ENCODE measurements at regions not wholly inside any gene's neighbourhood (a gene's known extent, or its start where the extent isn't known, plus 50 kb on each side); places are given as distances from the start of the nearest gene placed in this dataset.

GRCh38 chrX:104435249-104435648 lies 130.8 kb upstream of the IL1RAPL2 start:
- no peaks in the 10 kb centered on the region for H3K4me1 ChIP-seq (ENCODE audit: control insufficient read depth in 4 of 4, insufficient read depth in 4 of 4, low read length in 3 of 4)
- peaks cover 0 to 11% (median 0%) of the 10 kb centered on the region in 4 donors for H3K27me3 ChIP-seq (ENCODE audit: control insufficient read depth in 4 of 4, insufficient read depth in 4 of 4, low read length in 3 of 4)
- H3K4me3 ChIP-seq (ENCODE audit: low read depth in 1 of 3, low read length in 3 of 3) = no peak overlapping the region
- no peak overlapping the region for H3K9ac ChIP-seq (ENCODE audit: low read depth in 1 of 2, low read length in 2 of 2)
- H3K27ac ChIP-seq (ENCODE audit: low read depth in 1 of 2, low read length in 2 of 2) = no peak overlapping the region
- no peaks in the 10 kb centered on the region for H3K9me3 ChIP-seq (ENCODE audit: control insufficient read depth in 4 of 4, low read length in 3 of 4)
- DNase-seq (ENCODE audit: low spot score) = no peak
- TF ChIP-seq, protein P1, sequence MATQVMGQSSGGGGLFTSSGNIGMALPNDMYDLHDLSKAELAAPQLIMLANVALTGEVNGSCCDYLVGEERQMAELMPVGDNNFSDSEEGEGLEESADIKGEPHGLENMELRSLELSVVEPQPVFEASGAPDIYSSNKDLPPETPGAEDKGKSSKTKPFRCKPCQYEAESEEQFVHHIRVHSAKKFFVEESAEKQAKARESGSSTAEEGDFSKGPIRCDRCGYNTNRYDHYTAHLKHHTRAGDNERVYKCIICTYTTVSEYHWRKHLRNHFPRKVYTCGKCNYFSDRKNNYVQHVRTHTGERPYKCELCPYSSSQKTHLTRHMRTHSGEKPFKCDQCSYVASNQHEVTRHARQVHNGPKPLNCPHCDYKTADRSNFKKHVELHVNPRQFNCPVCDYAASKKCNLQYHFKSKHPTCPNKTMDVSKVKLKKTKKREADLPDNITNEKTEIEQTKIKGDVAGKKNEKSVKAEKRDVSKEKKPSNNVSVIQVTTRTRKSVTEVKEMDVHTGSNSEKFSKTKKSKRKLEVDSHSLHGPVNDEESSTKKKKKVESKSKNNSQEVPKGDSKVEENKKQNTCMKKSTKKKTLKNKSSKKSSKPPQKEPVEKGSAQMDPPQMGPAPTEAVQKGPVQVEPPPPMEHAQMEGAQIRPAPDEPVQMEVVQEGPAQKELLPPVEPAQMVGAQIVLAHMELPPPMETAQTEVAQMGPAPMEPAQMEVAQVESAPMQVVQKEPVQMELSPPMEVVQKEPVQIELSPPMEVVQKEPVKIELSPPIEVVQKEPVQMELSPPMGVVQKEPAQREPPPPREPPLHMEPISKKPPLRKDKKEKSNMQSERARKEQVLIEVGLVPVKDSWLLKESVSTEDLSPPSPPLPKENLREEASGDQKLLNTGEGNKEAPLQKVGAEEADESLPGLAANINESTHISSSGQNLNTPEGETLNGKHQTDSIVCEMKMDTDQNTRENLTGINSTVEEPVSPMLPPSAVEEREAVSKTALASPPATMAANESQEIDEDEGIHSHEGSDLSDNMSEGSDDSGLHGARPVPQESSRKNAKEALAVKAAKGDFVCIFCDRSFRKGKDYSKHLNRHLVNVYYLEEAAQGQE (IDR thresholded peaks at IDR 0.05) = no peak
- no peak for TF ChIP-seq EGR1 (IDR thresholded peaks at IDR 0.05; ENCODE audit: low read depth in 2 of 2)
- TF ChIP-seq NR2F2 (IDR thresholded peaks at IDR 0.05) = no peak
- TF ChIP-seq SP1 (IDR thresholded peaks at IDR 0.05) = no peak
- TF ChIP-seq, protein P2, sequence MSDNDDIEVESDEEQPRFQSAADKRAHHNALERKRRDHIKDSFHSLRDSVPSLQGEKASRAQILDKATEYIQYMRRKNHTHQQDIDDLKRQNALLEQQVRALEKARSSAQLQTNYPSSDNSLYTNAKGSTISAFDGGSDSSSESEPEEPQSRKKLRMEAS (IDR thresholded peaks at IDR 0.05) = no peak
- TF ChIP-seq YY1 (IDR thresholded peaks at IDR 0.05) = no peak
- TF ChIP-seq, protein P3, sequence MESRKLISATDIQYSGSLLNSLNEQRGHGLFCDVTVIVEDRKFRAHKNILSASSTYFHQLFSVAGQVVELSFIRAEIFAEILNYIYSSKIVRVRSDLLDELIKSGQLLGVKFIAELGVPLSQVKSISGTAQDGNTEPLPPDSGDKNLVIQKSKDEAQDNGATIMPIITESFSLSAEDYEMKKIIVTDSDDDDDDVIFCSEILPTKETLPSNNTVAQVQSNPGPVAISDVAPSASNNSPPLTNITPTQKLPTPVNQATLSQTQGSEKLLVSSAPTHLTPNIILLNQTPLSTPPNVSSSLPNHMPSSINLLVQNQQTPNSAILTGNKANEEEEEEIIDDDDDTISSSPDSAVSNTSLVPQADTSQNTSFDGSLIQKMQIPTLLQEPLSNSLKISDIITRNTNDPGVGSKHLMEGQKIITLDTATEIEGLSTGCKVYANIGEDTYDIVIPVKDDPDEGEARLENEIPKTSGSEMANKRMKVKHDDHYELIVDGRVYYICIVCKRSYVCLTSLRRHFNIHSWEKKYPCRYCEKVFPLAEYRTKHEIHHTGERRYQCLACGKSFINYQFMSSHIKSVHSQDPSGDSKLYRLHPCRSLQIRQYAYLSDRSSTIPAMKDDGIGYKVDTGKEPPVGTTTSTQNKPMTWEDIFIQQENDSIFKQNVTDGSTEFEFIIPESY (IDR thresholded peaks at IDR 0.05) = no peak
- no peak for TF ChIP-seq HNF4A (conservative IDR thresholded peaks at IDR 0.05)
- WGBS = 57% methylated on average over 7 of the region's 7 CpGs
- H3K36me3 ChIP-seq (ENCODE audit: control insufficient read depth in 4 of 4, insufficient read depth in 3 of 4, low read depth in 1 of 4, low read length in 3 of 4) = no peaks in the 10 kb centered on the region

DNA sequence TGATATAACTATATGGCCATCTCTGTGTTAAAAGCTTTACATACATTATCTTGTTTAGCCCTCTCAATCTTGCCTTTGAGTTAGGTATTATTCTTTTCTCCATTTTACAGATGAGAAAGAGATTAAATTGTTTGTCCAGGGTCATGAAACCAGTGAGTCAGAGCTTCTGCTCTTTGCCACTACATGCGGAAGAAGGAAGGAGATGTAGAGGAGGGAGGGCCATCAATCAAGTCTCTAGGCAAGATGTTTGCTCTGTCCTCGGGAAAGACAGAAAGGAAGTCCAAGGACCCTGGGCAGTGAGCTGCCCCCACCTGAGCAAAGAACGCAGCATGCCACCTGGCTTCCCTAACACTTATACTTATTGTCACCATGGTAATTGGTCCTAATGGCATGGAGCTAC lies 133.7 kb upstream of the IL1RAPL2 start:
- H3K36me3 ChIP-seq (ENCODE audit: control insufficient read depth in 4 of 4, insufficient read depth in 3 of 4, low read depth in 1 of 4, low read length in 3 of 4) = no peaks in the 10 kb centered on the region
- no peaks in the 10 kb centered on the region for H3K9me3 ChIP-seq (ENCODE audit: control insufficient read depth in 4 of 4, low read length in 3 of 4)
- H3K27ac ChIP-seq (ENCODE audit: low read depth in 1 of 2, low read length in 2 of 2) = no peak overlapping the region
- H3K4me3 ChIP-seq (ENCODE audit: low read depth in 1 of 3, low read length in 3 of 3) = no peak overlapping the region
- DNase-seq (ENCODE audit: low spot score) = no peak
- WGBS = 52% methylated on average over 3 of the region's 3 CpGs
- peaks cover 0 to 13% (median 0%) of the 10 kb centered on the region in 4 donors for H3K27me3 ChIP-seq (ENCODE audit: control insufficient read depth in 4 of 4, insufficient read depth in 4 of 4, low read length in 3 of 4)
- TF ChIP-seq SP1 (IDR thresholded peaks at IDR 0.05) (no peak), NR2F2 (IDR thresholded peaks at IDR 0.05) (no peak), HNF4G (IDR thresholded peaks at IDR 0.05) (no peak), TAF1 (conservative IDR thresholded peaks at IDR 0.05) (no peak), HNF4A (conservative IDR thresholded peaks at IDR 0.05) (no peak), GABPA (IDR thresholded peaks at IDR 0.05 in 1 of 2, conservative IDR thresholded peaks at IDR 0.05 in 1 of 2) (no peak), RAD21 (IDR thresholded peaks at IDR 0.05) (no peak), FOXA1 (IDR thresholded peaks at IDR 0.05) (no peak), FOXA2 (IDR thresholded peaks at IDR 0.05) (no peak), RXRA (IDR thresholded peaks at IDR 0.05) (no peak), EGR1 (IDR thresholded peaks at IDR 0.05; ENCODE audit: low read depth in 2 of 2) (no peak), JUND (IDR thresholded peaks at IDR 0.05) (no peak), YY1 (IDR thresholded peaks at IDR 0.05) (no peak)
- TF ChIP-seq, protein P3 (IDR thresholded peaks at IDR 0.05) = no peak
- TF ChIP-seq, protein P4, sequence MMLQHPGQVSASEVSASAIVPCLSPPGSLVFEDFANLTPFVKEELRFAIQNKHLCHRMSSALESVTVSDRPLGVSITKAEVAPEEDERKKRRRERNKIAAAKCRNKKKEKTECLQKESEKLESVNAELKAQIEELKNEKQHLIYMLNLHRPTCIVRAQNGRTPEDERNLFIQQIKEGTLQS (IDR thresholded peaks at IDR 0.05) = no peak
- TF ChIP-seq, protein P2 (IDR thresholded peaks at IDR 0.05) = no peak
- TF ChIP-seq, protein P5, sequence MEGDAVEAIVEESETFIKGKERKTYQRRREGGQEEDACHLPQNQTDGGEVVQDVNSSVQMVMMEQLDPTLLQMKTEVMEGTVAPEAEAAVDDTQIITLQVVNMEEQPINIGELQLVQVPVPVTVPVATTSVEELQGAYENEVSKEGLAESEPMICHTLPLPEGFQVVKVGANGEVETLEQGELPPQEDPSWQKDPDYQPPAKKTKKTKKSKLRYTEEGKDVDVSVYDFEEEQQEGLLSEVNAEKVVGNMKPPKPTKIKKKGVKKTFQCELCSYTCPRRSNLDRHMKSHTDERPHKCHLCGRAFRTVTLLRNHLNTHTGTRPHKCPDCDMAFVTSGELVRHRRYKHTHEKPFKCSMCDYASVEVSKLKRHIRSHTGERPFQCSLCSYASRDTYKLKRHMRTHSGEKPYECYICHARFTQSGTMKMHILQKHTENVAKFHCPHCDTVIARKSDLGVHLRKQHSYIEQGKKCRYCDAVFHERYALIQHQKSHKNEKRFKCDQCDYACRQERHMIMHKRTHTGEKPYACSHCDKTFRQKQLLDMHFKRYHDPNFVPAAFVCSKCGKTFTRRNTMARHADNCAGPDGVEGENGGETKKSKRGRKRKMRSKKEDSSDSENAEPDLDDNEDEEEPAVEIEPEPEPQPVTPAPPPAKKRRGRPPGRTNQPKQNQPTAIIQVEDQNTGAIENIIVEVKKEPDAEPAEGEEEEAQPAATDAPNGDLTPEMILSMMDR (IDR thresholded peaks at IDR 0.05; ENCODE audit: low read depth, low read length, missing input control) = no peak
- TF ChIP-seq, protein P1 (IDR thresholded peaks at IDR 0.05) = no peak
- H3K9ac ChIP-seq (ENCODE audit: low read depth in 1 of 2, low read length in 2 of 2) = no peak overlapping the region
- H3K4me1 ChIP-seq (ENCODE audit: control insufficient read depth in 4 of 4, insufficient read depth in 4 of 4, low read length in 3 of 4) = no peaks in the 10 kb centered on the region
